K562 (cell line): ENCODE measurements at regions not wholly inside any gene's neighbourhood (a gene's known extent, or its start where the extent isn't known, plus 50 kb on each side); places are given as distances from the start of the nearest gene placed in this dataset.

ENCODE experiments used
- ATAC-seq: fragments of 200-7000 bp; cut with Tn5 transposase; 3 replicates; pipeline ENCODE4 v1.9.1; 2020; ENCODE audit warnings: moderate library complexity
- BruUV-seq: library from RNA; stranded (reverse); fragments of 400-500 nt; replicated peaks from 2 replicates; lab custom pipeline; 2021; lab: Mats Ljungman, UMichigan
- CTCF ChIA-PET: fragments of 300-600 bp; formaldehyde crosslinking; extraction: SDS; loops from one replicate; lab custom pipeline; 2021; ENCODE audit warnings: low intra/inter-chr PET ratio; lab: Yijun Ruan, JAX
- POLR2A ChIA-PET: fragments of 300-600, 350-650 bp; sonication (Branson Sonifier 250); formaldehyde crosslinking; extraction: SDS; loops from one replicate; lab custom pipeline; 2021; ENCODE audit warnings: antibody characterized with exemption, inconsistent platforms; lab: Yijun Ruan, JAX
- DNase-seq, 4 experiments: peaks; one replicate each; pipeline versions ENCODE4 v3.0.0 to v3.0.0-alpha.2; 2011 to 2018; ENCODE audit warnings: low spot score in 3 of 4, mixed read lengths in 3 of 4; ENCODE audit errors: extremely low read depth in 1 of 4
- FAIRE-seq: peaks from 2 replicates; lab custom pipeline; 2011; peaks lifted over from hg19 to GRCh38; lab: Jason Lieb, UNC
- H2AFZ ChIP-seq: 2 replicates; pipeline ENCODE4 v1.6.0; 2011; ENCODE audit warnings: low read depth, low read length, control low read depth, inconsistent platforms
- H3K27ac ChIP-seq: fragments of 200-600 bp; 3 replicates; pipeline ENCODE4 v1.8.0; 2011; ENCODE audit warnings: low read depth, mild to moderate bottlenecking, control low read depth, inconsistent platforms, low read length, moderate library complexity, mixed read lengths; ENCODE audit errors: extremely low read depth
- H3K27me3 ChIP-seq, 2 experiments: fragments of 300-600 bp in 1 of 2; 2 replicates in 1 of 2; 3 replicates in 1 of 2; pipeline versions ENCODE4 v1.6.0 to v1.8.0; 2011; ENCODE audit warnings: inconsistent platforms in 2 of 2, low read length in 2 of 2, mild to moderate bottlenecking in 1 of 2, mixed read lengths in 1 of 2, moderate library complexity in 1 of 2; ENCODE audit not compliant: control insufficient read depth in 2 of 2, insufficient read depth in 2 of 2
- H3K36me3 ChIP-seq: fragments of 300-600 bp; 3 replicates; pipeline ENCODE4 v1.8.0; 2011; ENCODE audit warnings: mild to moderate bottlenecking, low read length, inconsistent platforms; ENCODE audit not compliant: control insufficient read depth, insufficient read depth
- H3K4me1 ChIP-seq, 2 experiments: fragments of 200-600 bp in 1 of 2; replicated peaks in 1 of 2; 2 replicates in 1 of 2; 3 replicates in 1 of 2; pipeline versions ENCODE4 v1.5.1 to v1.8.0; 2011; ENCODE audit warnings: inconsistent platforms in 2 of 2, low read length in 2 of 2, mild to moderate bottlenecking in 1 of 2, mixed read lengths in 1 of 2, moderate library complexity in 1 of 2; ENCODE audit not compliant: control insufficient read depth in 2 of 2, insufficient read depth in 2 of 2
- H3K4me2 ChIP-seq: 2 replicates; pipeline ENCODE4 v1.6.1; 2011; ENCODE audit warnings: low read length, control low read depth, inconsistent platforms, mixed read lengths; ENCODE audit not compliant: insufficient read depth
- H3K4me3 ChIP-seq: fragments of 200-600 bp; sonication (generic), shearing (Covaris generic); 2 replicates; pipeline ENCODE4 v1.5.1; 2016; ENCODE audit warnings: control low read depth, inconsistent platforms
- H3K79me2 ChIP-seq: fragments of 200-600 bp; 3 replicates; pipeline ENCODE4 v1.8.0; 2011; ENCODE audit warnings: low read length, inconsistent platforms; ENCODE audit not compliant: control insufficient read depth, insufficient read depth
- H3K9ac ChIP-seq, 2 experiments: 2 replicates each; pipeline versions ENCODE4 v1.6.0 to v1.6.1; 2011; ENCODE audit warnings: low read depth in 2 of 2, low read length in 2 of 2, control low read depth in 1 of 2, inconsistent platforms in 1 of 2, mild to moderate bottlenecking in 1 of 2, mixed read lengths in 1 of 2; ENCODE audit not compliant: insufficient read depth in 1 of 2
- H3K9me1 ChIP-seq: one replicate; pipeline ENCODE4 v1.6.0; 2011; ENCODE audit warnings: inconsistent platforms, mild to moderate bottlenecking, low read length, moderate library complexity; ENCODE audit not compliant: control insufficient read depth, insufficient read depth
- H3K9me3 ChIP-seq: replicated peaks from 2 replicates; pipeline ENCODE4 v1.5.1; 2011; ENCODE audit warnings: low read depth, low read length, inconsistent platforms; ENCODE audit not compliant: control insufficient read depth, insufficient read depth
- H4K20me1 ChIP-seq: replicated peaks from 2 replicates; pipeline ENCODE4 v1.6.1; 2011; ENCODE audit warnings: low read length, inconsistent platforms, mixed read lengths; ENCODE audit not compliant: control insufficient read depth, insufficient read depth
- CBFB ChIP-seq: sonication (generic); formaldehyde crosslinking; IDR thresholded peaks from 2 replicates; pipeline ENCODE4 v1.4.0; 2020; ENCODE audit warnings: mild to moderate bottlenecking, missing genetic modification reagents
- CEBPG ChIP-seq, 3 experiments: fragments of 200-800 bp in 1 of 3; sonication (Bioruptor generic) in 1 of 3; sonication (generic) in 1 of 3; formaldehyde crosslinking in 1 of 3; IDR thresholded peaks in 2 of 3; conservative IDR thresholded peaks in 1 of 3; 2 replicates each; pipeline versions ENCODE4 v1.6.1 to v1.8.0; 2016 to 2022; ENCODE audit warnings: missing compliant biosample characterization in 2 of 3, missing genetic modification characterization in 2 of 3, mild to moderate bottlenecking in 1 of 3, missing genetic modification reagents in 1 of 3
- PCBP2 ChIP-seq: fragments of 200-400 bp; formaldehyde crosslinking; IDR thresholded peaks from 2 replicates; pipeline ENCODE4 v1.6.1; 2018; ENCODE audit warnings: low read length, low read depth, mild to moderate bottlenecking, moderate library complexity; ENCODE audit not compliant: poor library complexity, severe bottlenecking
- PHB ChIP-seq: fragments of 250-450 bp; sonication (Bioruptor Pico); IDR thresholded peaks from 2 replicates; pipeline ENCODE4 v1.5.0; 2021
- PTBP1 ChIP-seq: fragments of 200-400 bp; formaldehyde crosslinking; IDR thresholded peaks from 2 replicates; pipeline ENCODE4 v1.6.1; 2017; ENCODE audit warnings: low read depth, low read length
- SP1 ChIP-seq: sonication (generic); formaldehyde crosslinking; IDR thresholded peaks from 2 replicates; pipeline ENCODE4 v1.8.1; 2022; ENCODE audit warnings: mild to moderate bottlenecking, missing genetic modification reagents
- ZNF764 ChIP-seq: fragments of 250-450 bp; sonication (Bioruptor Pico); IDR thresholded peaks from 2 replicates; pipeline ENCODE4 v1.4.0; 2020; ENCODE audit warnings: low read depth, mild to moderate bottlenecking, moderate library complexity
- WGBS: fragments of 100-300 bp; shearing (Covaris generic); methylation state at CpG from one replicate; pipeline ENCODE4 v1.1.6; 2016; ENCODE audit warnings: low coverage, mixed read lengths; ENCODE audit not compliant: insufficient coverage; ENCODE audit errors: missing lambda C conversion rate; 5-methylcytosine and 5-hydroxymethylcytosine counted together
- in situ Hi-C: fragments of 300-500 bp; cut with MboI; formaldehyde crosslinking; loops from 4 replicates; pipeline ENCODE4 v1.15.0; 2018; ENCODE audit warnings: inconsistent platforms, mixed read lengths
- intact Hi-C: fragments of 100-400 bp; cut with micrococcal nuclease; formaldehyde crosslinking; loops from 2 replicates; pipeline ENCODE4 v1.14.2; 2022
- TF ChIP-seq, protein P1 (sequence below), 2 experiments: fragments of 450-650 bp in 1 of 2; sonication (generic) in 1 of 2; formaldehyde crosslinking in 1 of 2; IDR thresholded peaks; 2 replicates each; pipeline versions ENCODE4 v1.7.1 to v1.9.0; 2016 to 2022; ENCODE audit warnings: inconsistent platforms in 1 of 2, mild to moderate bottlenecking in 1 of 2, missing genetic modification reagents in 1 of 2

- H2AFZ ChIP-seq = no peak overlapping the region
- H3K36me3 ChIP-seq = no peaks in the 10 kb centered on the region
- no peak for FAIRE-seq
- H3K9me3 ChIP-seq = no peaks in the 10 kb centered on the region; the same call in 1 of the 2 replicates
- intact Hi-C loops = no loop called here
- H3K4me3 ChIP-seq = no peak overlapping the region
- H3K9ac ChIP-seq = no peak overlapping the region
- no peaks in the 10 kb centered on the region for H3K27me3 ChIP-seq
- H4K20me1 ChIP-seq = no peaks in the 10 kb centered on the region
- CTCF ChIA-PET = no interaction called here
- ATAC-seq = no peak
- H3K4me2 ChIP-seq = no peak overlapping the region
- DNase-seq = no peak
- in situ Hi-C loops = no loop called here
- H3K4me1 ChIP-seq = no peaks in the 10 kb centered on the region
- TF ChIP-seq ZNF764 (CRISPR knock-in tag) (no peak), PHB (CRISPR knock-in tag) (no peak), CBFB (CRISPR knock-in tag) (no peak), PTBP1 (no peak), CEBPG (CRISPR knock-in tag; IDR thresholded peaks at IDR 0.05) (no peak), CEBPG (tag; conservative IDR thresholded peaks at IDR 0.05 in 1 of 2, IDR thresholded peaks at IDR 0.05 in 1 of 2) (no peak), PCBP2 (no peak), SP1 (CRISPR knock-in tag) (no peak)
- TF ChIP-seq, protein P1, sequence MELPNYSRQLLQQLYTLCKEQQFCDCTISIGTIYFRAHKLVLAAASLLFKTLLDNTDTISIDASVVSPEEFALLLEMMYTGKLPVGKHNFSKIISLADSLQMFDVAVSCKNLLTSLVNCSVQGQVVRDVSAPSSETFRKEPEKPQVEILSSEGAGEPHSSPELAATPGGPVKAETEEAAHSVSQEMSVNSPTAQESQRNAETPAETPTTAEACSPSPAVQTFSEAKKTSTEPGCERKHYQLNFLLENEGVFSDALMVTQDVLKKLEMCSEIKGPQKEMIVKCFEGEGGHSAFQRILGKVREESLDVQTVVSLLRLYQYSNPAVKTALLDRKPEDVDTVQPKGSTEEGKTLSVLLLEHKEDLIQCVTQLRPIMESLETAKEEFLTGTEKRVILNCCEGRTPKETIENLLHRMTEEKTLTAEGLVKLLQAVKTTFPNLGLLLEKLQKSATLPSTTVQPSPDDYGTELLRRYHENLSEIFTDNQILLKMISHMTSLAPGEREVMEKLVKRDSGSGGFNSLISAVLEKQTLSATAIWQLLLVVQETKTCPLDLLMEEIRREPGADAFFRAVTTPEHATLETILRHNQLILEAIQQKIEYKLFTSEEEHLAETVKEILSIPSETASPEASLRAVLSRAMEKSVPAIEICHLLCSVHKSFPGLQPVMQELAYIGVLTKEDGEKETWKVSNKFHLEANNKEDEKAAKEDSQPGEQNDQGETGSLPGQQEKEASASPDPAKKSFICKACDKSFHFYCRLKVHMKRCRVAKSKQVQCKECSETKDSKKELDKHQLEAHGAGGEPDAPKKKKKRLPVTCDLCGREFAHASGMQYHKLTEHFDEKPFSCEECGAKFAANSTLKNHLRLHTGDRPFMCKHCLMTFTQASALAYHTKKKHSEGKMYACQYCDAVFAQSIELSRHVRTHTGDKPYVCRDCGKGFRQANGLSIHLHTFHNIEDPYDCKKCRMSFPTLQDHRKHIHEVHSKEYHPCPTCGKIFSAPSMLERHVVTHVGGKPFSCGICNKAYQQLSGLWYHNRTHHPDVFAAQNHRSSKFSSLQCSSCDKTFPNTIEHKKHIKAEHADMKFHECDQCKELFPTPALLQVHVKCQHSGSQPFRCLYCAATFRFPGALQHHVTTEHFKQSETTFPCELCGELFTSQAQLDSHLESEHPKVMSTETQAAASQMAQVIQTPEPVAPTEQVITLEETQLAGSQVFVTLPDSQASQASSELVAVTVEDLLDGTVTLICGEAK (IDR thresholded peaks at IDR 0.05) = no peak
- TF ChIP-seq, protein P1 (CRISPR knock-in tag; IDR thresholded peaks at IDR 0.05) = no peak
- TF ChIP-seq, all 486 proteins: peak for 0
- H3K79me2 ChIP-seq = no peaks in the 10 kb centered on the region
- BruUV-seq = no TSS peak
- H3K27ac ChIP-seq = no peak overlapping the region
- H3K9me1 ChIP-seq = no peaks in the 10 kb centered on the region
- 3% methylated on average over 4 of the region's 4 CpGs for WGBS
- POLR2A ChIA-PET = no interaction called here
These were observed 373.5 kb upstream of the CHST9 start for GRCh38 chr18:27558388-27559155.
